SK-N-SH treated with all-trans-retinoic acid at 6 μM for 48 hours (cell line): ENCODE measurements at regions not wholly inside any gene's neighbourhood (a gene's known extent, or its start where the extent isn't known, plus 50 kb on each side); places are given as distances from the start of the nearest gene placed in this dataset.

Experiments used
- ATAC-seq: fragments of 200-7000 bp; cut with Tn5 transposase; 3 replicates; pipeline ENCODE4 v1.9.1; 2020; ENCODE audit warnings: mild to moderate bottlenecking, moderate library complexity
- ARNTL ChIP-seq: fragments of 450-650 bp; formaldehyde crosslinking; IDR thresholded peaks from 2 replicates; pipeline ENCODE4 v1.5.0; 2020; ENCODE audit warnings: low read depth, mild to moderate bottlenecking, moderate library complexity, borderline replicate concordance
- BACH2 ChIP-seq: fragments of 250-450 bp; sonication (Bioruptor Pico); IDR thresholded peaks from 2 replicates; pipeline ENCODE4 v1.9.0; 2021; ENCODE audit warnings: mild to moderate bottlenecking, borderline replicate concordance
- CREB5 ChIP-seq: fragments of 250-450 bp; sonication (Bioruptor Pico); IDR thresholded peaks from 2 replicates; pipeline ENCODE4 v1.5.1; 2020; ENCODE audit warnings: low read depth, mild to moderate bottlenecking, moderate library complexity
- CSDC2 ChIP-seq: fragments of 250-450 bp; sonication (Bioruptor Pico); IDR thresholded peaks from 2 replicates; pipeline ENCODE4 v1.5.0; 2020; ENCODE audit warnings: mild to moderate bottlenecking, moderate library complexity
- CSRNP3 ChIP-seq: fragments of 250-450 bp; sonication (Bioruptor Pico); IDR thresholded peaks from 2 replicates; pipeline ENCODE4 v1.5.1; 2021; ENCODE audit warnings: mild to moderate bottlenecking, moderate library complexity
- ESRRG ChIP-seq: fragments of 250-450 bp; sonication (Bioruptor Pico); IDR thresholded peaks from 2 replicates; pipeline ENCODE4 v1.6.1; 2021; ENCODE audit warnings: mild to moderate bottlenecking
- GLIS3 ChIP-seq: fragments of 250-450 bp; sonication (Bioruptor Pico); IDR thresholded peaks from 2 replicates; pipeline ENCODE4 v1.5.0; 2020; ENCODE audit warnings: mild to moderate bottlenecking, moderate library complexity
- OSR1 ChIP-seq: fragments of 250-450 bp; sonication (Bioruptor Pico); IDR thresholded peaks from 2 replicates; pipeline ENCODE4 v1.8.0; 2022; ENCODE audit warnings: moderate library complexity, mild to moderate bottlenecking, inconsistent platforms
- PATZ1 ChIP-seq: fragments of 250-450 bp; sonication (Bioruptor Pico); IDR thresholded peaks from 2 replicates; pipeline ENCODE4 v1.8.0; 2020; ENCODE audit warnings: mild to moderate bottlenecking, moderate library complexity, borderline replicate concordance
- PPARA ChIP-seq: fragments of 250-450 bp; sonication (Bioruptor Pico); IDR thresholded peaks from 2 replicates; pipeline ENCODE4 v1.5.0; 2020; ENCODE audit warnings: mild to moderate bottlenecking, borderline replicate concordance
- RARB ChIP-seq: fragments of 250-450 bp; sonication (Bioruptor Pico); IDR thresholded peaks from 2 replicates; pipeline ENCODE4 v1.8.0; 2021; ENCODE audit warnings: mild to moderate bottlenecking, moderate library complexity
- SNAI2 ChIP-seq: fragments of 250-450 bp; sonication (Bioruptor Pico); IDR thresholded peaks from 2 replicates; pipeline ENCODE4 v1.5.0; 2020; ENCODE audit warnings: mild to moderate bottlenecking, moderate library complexity
- TOX ChIP-seq: fragments of 250-450 bp; sonication (Bioruptor Pico); IDR thresholded peaks from 2 replicates; pipeline ENCODE4 v1.8.0; 2021; ENCODE audit warnings: mild to moderate bottlenecking, moderate library complexity, borderline replicate concordance
- TSHZ2 ChIP-seq: fragments of 250-450 bp; sonication (Bioruptor Pico); IDR thresholded peaks from 2 replicates; pipeline ENCODE4 v1.5.0; 2020; ENCODE audit warnings: mild to moderate bottlenecking, moderate library complexity
- ZFP3 ChIP-seq: fragments of 250-450 bp; sonication (Bioruptor Pico); IDR thresholded peaks from 2 replicates; pipeline ENCODE4 v1.5.0; 2020; ENCODE audit warnings: mild to moderate bottlenecking, moderate library complexity
- ZFP30 ChIP-seq: fragments of 450-650 bp; formaldehyde crosslinking; IDR thresholded peaks from 2 replicates; pipeline ENCODE4 v1.5.0; 2022; ENCODE audit warnings: mild to moderate bottlenecking, moderate library complexity
- ZNF565 ChIP-seq: fragments of 450-650 bp; formaldehyde crosslinking; conservative IDR thresholded peaks from 2 replicates; pipeline ENCODE4 v1.5.0; 2020; ENCODE audit warnings: low read depth, mild to moderate bottlenecking, moderate library complexity
- ZNF70 ChIP-seq: fragments of 450-650 bp; formaldehyde crosslinking; IDR thresholded peaks from 2 replicates; pipeline ENCODE4 v1.5.0; 2020; ENCODE audit warnings: mild to moderate bottlenecking, moderate library complexity
- ZNF8 ChIP-seq: fragments of 450-650 bp; formaldehyde crosslinking; IDR thresholded peaks from 2 replicates; pipeline ENCODE4 v1.5.0; 2020; ENCODE audit warnings: mild to moderate bottlenecking, moderate library complexity

- TF ChIP-seq CSRNP3 (CRISPR knock-in tag) (no peak), CSDC2 (CRISPR knock-in tag) (no peak), CREB5 (CRISPR knock-in tag) (no peak), ZNF565 (CRISPR knock-in tag) (no peak), ZNF8 (CRISPR knock-in tag) (no peak), RARB (no peak), ZFP30 (CRISPR knock-in tag) (no peak), TOX (CRISPR knock-in tag) (no peak), OSR1 (CRISPR knock-in tag) (no peak), TSHZ2 (CRISPR knock-in tag) (no peak), PATZ1 (CRISPR knock-in tag) (no peak), PPARA (CRISPR knock-in tag) (no peak), SNAI2 (CRISPR knock-in tag) (no peak), BACH2 (no peak), ARNTL (CRISPR knock-in tag) (no peak)
- no peak for ATAC-seq
Measured at GRCh38 chr2:136651456-136652010, 113.8 kb upstream of the THSD7B start.

- TF ChIP-seq ZFP3 (CRISPR knock-in tag) (no peak), BACH2 (no peak), TOX (CRISPR knock-in tag) (no peak), ARNTL (CRISPR knock-in tag) (no peak), ESRRG (CRISPR knock-in tag) (no peak), ZNF70 (CRISPR knock-in tag) (no peak), ZFP30 (CRISPR knock-in tag) (no peak), TSHZ2 (CRISPR knock-in tag) (no peak), OSR1 (CRISPR knock-in tag) (no peak), PPARA (CRISPR knock-in tag) (no peak), CREB5 (CRISPR knock-in tag) (no peak), SNAI2 (CRISPR knock-in tag) (no peak), PATZ1 (CRISPR knock-in tag) (no peak), GLIS3 (CRISPR knock-in tag) (no peak), RARB (no peak)
- ATAC-seq = no peak
Measured at GRCh38 chr2:136647039-136647438, 118.3 kb upstream of the THSD7B start.
